ENCODE measurements at regions not wholly inside any gene's neighbourhood (a gene's known extent, or its start where the extent isn't known, plus 50 kb on each side); places are given as distances from the start of the nearest gene placed in this dataset.

- no peak for TF ChIP-seq CTCF (conservative IDR thresholded peaks at IDR 0.05)
- TF ChIP-seq ZFX (IDR thresholded peaks at IDR 0.05), result no peak
Observed at GRCh38 chr6:95882371-95882770, 133.4 kb upstream of the FUT9 start.

All from C4-2B (cell line).